H1 (cell line): ENCODE measurements at regions not wholly inside any gene's neighbourhood (a gene's known extent, or its start where the extent isn't known, plus 50 kb on each side); places are given as distances from the start of the nearest gene placed in this dataset.

Experiments used
- ATF2 ChIP-seq: IDR thresholded peaks from 2 replicates; pipeline ENCODE4 v1.6.1; 2012; ENCODE audit warnings: low read length, inconsistent platforms
- BCL11A ChIP-seq, 2 experiments: IDR thresholded peaks; one replicate each; pipeline ENCODE4 v1.6.1; 2011; ENCODE audit warnings: low read depth in 2 of 2, low read length in 2 of 2, mild to moderate bottlenecking in 2 of 2
- CEBPB ChIP-seq: IDR thresholded peaks from 2 replicates; pipeline ENCODE4 v1.6.1; 2012; ENCODE audit warnings: low read depth, low read length
- CHD7 ChIP-seq: fragments of 300-600 bp; sonication (generic); IDR thresholded peaks from 2 replicates; pipeline ENCODE4 v1.7.1; 2012; ENCODE audit warnings: low read length, moderate library complexity, mild to moderate bottlenecking, inconsistent platforms; ENCODE audit not compliant: insufficient replicate concordance
- KDM1A ChIP-seq: fragments of 200-600, 300-600 bp; sonication (generic); IDR thresholded peaks from 2 replicates; pipeline ENCODE4 v1.7.1; 2016; ENCODE audit warnings: mild to moderate bottlenecking, low read length, borderline replicate concordance
- KDM5A ChIP-seq: fragments of 200-600 bp; IDR thresholded peaks from 2 replicates; pipeline ENCODE4 v1.7.1; 2012; ENCODE audit warnings: mild to moderate bottlenecking, low read length, inconsistent platforms, mixed read lengths
- NRF1 ChIP-seq: IDR thresholded peaks from 2 replicates; pipeline ENCODE4 v1.6.1; 2011; ENCODE audit warnings: mild to moderate bottlenecking, low read depth, low read length, improper control_type of control experiment
- RAD21 ChIP-seq, 2 experiments: IDR thresholded peaks in 1 of 2; conservative IDR thresholded peaks in 1 of 2; 2 replicates each; pipeline ENCODE4 v1.6.1; 2011; ENCODE audit warnings: low read depth in 2 of 2, low read length in 2 of 2, improper control_type of control experiment in 1 of 2, inconsistent platforms in 1 of 2, mild to moderate bottlenecking in 1 of 2, moderate library complexity in 1 of 2
- TEAD4 ChIP-seq: IDR thresholded peaks from 2 replicates; pipeline ENCODE4 v1.6.1; 2012; ENCODE audit warnings: low read depth, low read length, inconsistent platforms, mixed read lengths
- YY1 ChIP-seq: IDR thresholded peaks from 2 replicates; pipeline ENCODE4 v1.6.1; 2011; ENCODE audit warnings: low read depth, mild to moderate bottlenecking, low read length

- no peak for TF ChIP-seq CHD7
- no peak for TF ChIP-seq KDM1A
- TF ChIP-seq YY1: no peak
- no peak for TF ChIP-seq BCL11A (IDR thresholded peaks at IDR 0.05; ENCODE audit: low read depth in 2 of 2, low read length in 2 of 2)
- no peak for TF ChIP-seq NRF1
- TF ChIP-seq ATF2: no peak
- TF ChIP-seq TEAD4: no peak
- no peak for TF ChIP-seq KDM5A
- TF ChIP-seq CEBPB: no peak
- TF ChIP-seq RAD21 (IDR thresholded peaks at IDR 0.05 in 1 of 2, conservative IDR thresholded peaks at IDR 0.05 in 1 of 2; ENCODE audit: low read depth in 2 of 2, low read length in 2 of 2): no peak
Measured at GRCh38 chr21:33966324-33966949, 50.8 kb upstream of the ATP5PO start (continued).
